ENCODE measurements at regions not wholly inside any gene's neighbourhood (a gene's known extent, or its start where the extent isn't known, plus 50 kb on each side); places are given as distances from the start of the nearest gene placed in this dataset.

- no peak for DNase-seq (ENCODE audit: insufficient read length)
- FAIRE-seq = no peak
- TF ChIP-seq TAF1 (IDR thresholded peaks at IDR 0.05; ENCODE audit: borderline replicate concordance, low read depth, low read length) (no peak), POLR2AphosphoS5 (IDR thresholded peaks at IDR 0.05; ENCODE audit: low read depth, low read length) (no peak), POLR2A (IDR thresholded peaks at IDR 0.05; ENCODE audit: low read depth, low read length) (no peak)
Measured at GRCh38 chr10:94217411-94217810, 145.3 kb downstream of the NOC3L start.

DNA sequence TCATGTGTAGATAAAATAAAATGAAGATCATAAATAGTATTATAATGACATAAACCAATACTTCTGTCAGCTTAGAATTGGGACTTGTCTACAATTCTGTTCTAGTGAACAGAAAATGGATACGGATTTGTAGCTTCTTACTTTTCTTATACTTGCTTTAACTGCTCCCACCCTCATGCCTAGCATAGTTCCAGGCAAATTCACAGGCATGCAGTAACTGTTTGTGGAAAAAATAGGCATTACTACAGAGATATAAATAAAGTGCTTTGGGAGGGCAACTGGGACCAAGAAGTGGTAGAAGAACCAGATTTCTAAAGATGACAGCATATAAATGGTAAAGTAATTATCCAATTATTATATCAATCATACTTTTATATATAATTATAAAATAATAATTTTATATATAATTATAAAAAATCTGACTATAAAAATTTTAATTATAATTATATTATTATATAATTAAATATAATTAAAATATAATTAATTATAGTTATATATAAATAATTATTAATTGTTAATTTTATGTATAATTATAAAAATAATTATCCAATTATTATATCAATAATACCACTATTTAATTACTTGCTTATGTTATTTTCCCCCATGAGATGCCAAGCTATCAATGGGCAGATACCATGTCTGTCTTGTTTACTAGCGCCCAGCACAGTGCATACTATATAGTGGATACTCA, 144.1 kb downstream of the NOC3L start:
- FAIRE-seq (no peak), DNase-seq (ENCODE audit: insufficient read length) (no peak)
- no peak for TF ChIP-seq POLR2AphosphoS5 (IDR thresholded peaks at IDR 0.05; ENCODE audit: low read depth, low read length)
- no peak for TF ChIP-seq POLR2A (IDR thresholded peaks at IDR 0.05; ENCODE audit: low read depth, low read length)
- no peak for TF ChIP-seq TAF1 (IDR thresholded peaks at IDR 0.05; ENCODE audit: borderline replicate concordance, low read depth, low read length)

GRCh38 chr10:94219829-94220228, 142.9 kb downstream of the NOC3L start:
- TF ChIP-seq TAF1 (IDR thresholded peaks at IDR 0.05; ENCODE audit: borderline replicate concordance, low read depth, low read length) = no peak
- TF ChIP-seq POLR2A (IDR thresholded peaks at IDR 0.05; ENCODE audit: low read depth, low read length) = no peak
- TF ChIP-seq POLR2AphosphoS5 (IDR thresholded peaks at IDR 0.05; ENCODE audit: low read depth, low read length) = no peak
- no peak for DNase-seq (ENCODE audit: insufficient read length)
- FAIRE-seq = no peak

DNA sequence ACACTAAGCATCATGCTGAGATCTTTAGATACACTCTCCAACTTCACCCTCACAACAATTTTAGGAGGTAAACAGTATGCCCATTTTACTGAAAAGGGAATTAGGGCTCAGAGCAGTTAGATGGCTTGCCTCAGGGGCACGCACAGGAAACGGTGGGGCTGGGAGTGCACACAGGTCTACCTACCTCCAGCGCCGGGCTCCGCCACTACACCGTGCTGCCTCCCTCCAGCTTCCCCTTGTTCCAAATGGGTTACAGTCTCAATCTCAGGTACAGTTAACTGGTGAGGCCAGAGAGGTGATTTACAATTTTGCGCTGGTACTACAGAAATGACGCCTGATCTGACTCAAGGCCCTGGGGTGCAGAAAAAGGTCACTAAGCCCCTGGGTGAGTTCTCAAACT, 142.0 kb downstream of the NOC3L start:
- no peak for FAIRE-seq
- no peak for TF ChIP-seq POLR2AphosphoS5 (IDR thresholded peaks at IDR 0.05; ENCODE audit: low read depth, low read length)
- TF ChIP-seq POLR2A (IDR thresholded peaks at IDR 0.05; ENCODE audit: low read depth, low read length) = no peak
- TF ChIP-seq TAF1 (IDR thresholded peaks at IDR 0.05; ENCODE audit: borderline replicate concordance, low read depth, low read length) = no peak
- DNase-seq (ENCODE audit: insufficient read length) = no peak

DNA sequence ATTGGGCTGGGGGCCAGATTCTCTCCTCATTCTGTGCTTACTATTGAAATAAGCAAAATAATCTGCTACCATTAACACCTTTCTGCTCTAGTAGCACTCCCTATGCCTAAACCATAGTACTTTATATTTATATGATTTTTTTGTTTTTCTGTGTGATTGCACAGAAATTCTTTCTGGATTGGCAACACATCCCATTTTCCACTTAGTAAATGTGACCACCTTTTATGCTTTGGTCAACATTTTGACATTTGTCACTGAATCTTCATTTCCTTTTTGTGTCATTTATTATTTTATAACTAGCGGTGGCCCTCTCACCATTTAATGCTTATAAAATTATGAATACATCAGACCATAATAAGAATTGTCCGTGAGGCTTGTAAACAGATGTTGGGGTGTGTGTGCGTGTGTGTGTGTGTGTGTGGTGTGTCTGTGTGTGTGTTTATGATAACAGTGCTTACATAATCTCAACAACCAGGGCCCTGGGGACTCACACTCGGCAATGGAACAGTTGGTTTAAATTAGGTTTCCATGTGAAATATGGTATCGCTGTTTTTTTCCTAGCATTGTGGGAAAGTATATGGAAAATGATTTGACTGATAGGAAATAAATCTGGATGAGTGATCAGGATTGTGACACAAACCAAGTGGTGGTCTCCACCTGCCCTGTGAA, 138.9 kb downstream of the NOC3L start:
- no peak for DNase-seq (ENCODE audit: insufficient read length)

GRCh38 chr10:94224656-94225055, 138.1 kb downstream of the NOC3L start:
- FAIRE-seq (no peak), DNase-seq (ENCODE audit: insufficient read length) (no peak)
- TF ChIP-seq POLR2AphosphoS5 (IDR thresholded peaks at IDR 0.05; ENCODE audit: low read depth, low read length) = no peak
- TF ChIP-seq TAF1 (IDR thresholded peaks at IDR 0.05; ENCODE audit: borderline replicate concordance, low read depth, low read length) = no peak
- no peak for TF ChIP-seq POLR2A (IDR thresholded peaks at IDR 0.05; ENCODE audit: low read depth, low read length)

More for the DNA sequence above, 138.9 kb downstream of the NOC3L start:
- FAIRE-seq = no peak
- TF ChIP-seq POLR2A (IDR thresholded peaks at IDR 0.05; ENCODE audit: low read depth, low read length) = no peak

GRCh38 chr10:94225589-94225988, 137.2 kb downstream of the NOC3L start:
- FAIRE-seq (no peak), DNase-seq (ENCODE audit: insufficient read length) (no peak)
- TF ChIP-seq POLR2AphosphoS5 (IDR thresholded peaks at IDR 0.05; ENCODE audit: low read depth, low read length) (no peak), TAF1 (IDR thresholded peaks at IDR 0.05; ENCODE audit: borderline replicate concordance, low read depth, low read length) (no peak), POLR2A (IDR thresholded peaks at IDR 0.05; ENCODE audit: low read depth, low read length) (no peak)

- FAIRE-seq = no peak
- no peak for DNase-seq (ENCODE audit: insufficient read length)
- TF ChIP-seq POLR2A (IDR thresholded peaks at IDR 0.05; ENCODE audit: low read depth, low read length) = no peak
- TF ChIP-seq TAF1 (IDR thresholded peaks at IDR 0.05; ENCODE audit: borderline replicate concordance, low read depth, low read length) = no peak
- TF ChIP-seq POLR2AphosphoS5 (IDR thresholded peaks at IDR 0.05; ENCODE audit: low read depth, low read length) = no peak
Measured at GRCh38 chr10:94230134-94230785, 132.5 kb downstream of the NOC3L start.

GRCh38 chr10:94232711-94233383, 129.9 kb downstream of the NOC3L start:
- TF ChIP-seq TAF1 (IDR thresholded peaks at IDR 0.05; ENCODE audit: borderline replicate concordance, low read depth, low read length) (no peak), POLR2A (IDR thresholded peaks at IDR 0.05; ENCODE audit: low read depth, low read length) (no peak), POLR2AphosphoS5 (IDR thresholded peaks at IDR 0.05; ENCODE audit: low read depth, low read length) (no peak)
- DNase-seq (ENCODE audit: insufficient read length) = no peak
- FAIRE-seq = no peak

- TF ChIP-seq POLR2A (IDR thresholded peaks at IDR 0.05; ENCODE audit: low read depth, low read length) = no peak
- TF ChIP-seq POLR2AphosphoS5 (IDR thresholded peaks at IDR 0.05; ENCODE audit: low read depth, low read length) = no peak
- no peak for TF ChIP-seq TAF1 (IDR thresholded peaks at IDR 0.05; ENCODE audit: borderline replicate concordance, low read depth, low read length)
- no peak for DNase-seq (ENCODE audit: insufficient read length)
- FAIRE-seq = no peak
Measured at GRCh38 chr10:94235461-94235860, 127.3 kb downstream of the NOC3L start.

GRCh38 chr10:94238006-94238617, 124.6 kb downstream of the NOC3L start:
- FAIRE-seq (no peak), DNase-seq (ENCODE audit: insufficient read length) (no peak)
- TF ChIP-seq POLR2AphosphoS5 (IDR thresholded peaks at IDR 0.05; ENCODE audit: low read depth, low read length) (no peak), POLR2A (IDR thresholded peaks at IDR 0.05; ENCODE audit: low read depth, low read length) (no peak), TAF1 (IDR thresholded peaks at IDR 0.05; ENCODE audit: borderline replicate concordance, low read depth, low read length) (no peak)
